ENCODE measurements at regions not wholly inside any gene's neighbourhood (a gene's known extent, or its start where the extent isn't known, plus 50 kb on each side); places are given as distances from the start of the nearest gene placed in this dataset.

GRCh38 chr18:78309924-78310323, 669.7 kb upstream of the SALL3 start:
- Histone ChIP-seq H3K36me3 (replicated peaks in 1 of 2; ENCODE audit: control insufficient read depth in 1 of 2, insufficient read depth in 2 of 2, low read length in 2 of 2) (no peaks in the 10 kb centered on the region), H3K9ac (ENCODE audit: insufficient read depth, low read depth, low read length) (no peak overlapping the region), H3K4me1 (ENCODE audit: insufficient read depth, low read length) (no peaks in the 10 kb centered on the region), H3K79me2 (ENCODE audit: insufficient read depth, low read length) (no peaks in the 10 kb centered on the region), H3K4me3 (replicated peaks in 1 of 3; ENCODE audit: insufficient read depth in 1 of 3, low read depth in 2 of 3, low read length in 3 of 3) (no peak overlapping the region), H3K4me2 (ENCODE audit: low read depth, low read length) (no peak overlapping the region), H3K27ac (ENCODE audit: extremely low read length, insufficient read depth, low read length) (no peak overlapping the region), H4K20me1 (ENCODE audit: insufficient read depth, low read length) (no peaks in the 10 kb centered on the region), H2AFZ (ENCODE audit: low read length) (no peak overlapping the region), H3K27me3 (ENCODE audit: control insufficient read depth in 1 of 2, insufficient read depth in 2 of 2, low read length in 2 of 2) (peaks cover 0 to 39% of the 10 kb centered on the region in 2 experiments; a peak in 4 of 5 replicates), H3K9me3 (ENCODE audit: low read length) (no peaks in the 10 kb centered on the region)
- intact Hi-C loops (cut with micrococcal nuclease; ENCODE audit: unreplicated experiment) = no loop called here
- no peak for DNase-seq (ENCODE audit: low spot score)
- FAIRE-seq = no peak
- no peak for ATAC-seq
- no peak for TF ChIP-seq NFRKB (IDR thresholded peaks at IDR 0.05)
- no peak for TF ChIP-seq ZNF782 (CRISPR knock-in tag; IDR thresholded peaks at IDR 0.05; ENCODE audit: borderline replicate concordance)
- no peak for TF ChIP-seq XRCC5 (optimal IDR thresholded peaks at IDR 0.05; ENCODE audit: low read length)
- no peak for TF ChIP-seq YEATS4 (CRISPR knock-in tag; IDR thresholded peaks at IDR 0.05; ENCODE audit: borderline replicate concordance)
- no peak for TF ChIP-seq FOXC1 (CRISPR knock-in tag; IDR thresholded peaks at IDR 0.05; ENCODE audit: borderline replicate concordance)
- no peak for TF ChIP-seq MIXL1 (CRISPR knock-in tag; IDR thresholded peaks at IDR 0.05)
- no peak for TF ChIP-seq HMG20B (CRISPR knock-in tag; conservative IDR thresholded peaks at IDR 0.05)
- no peak for TF ChIP-seq HINFP (CRISPR knock-in tag; IDR thresholded peaks at IDR 0.05; ENCODE audit: low read depth)
- TF ChIP-seq SRSF9 (IDR thresholded peaks at IDR 0.05; ENCODE audit: borderline replicate concordance, insufficient read depth, low read depth, low read length, poor library complexity, severe bottlenecking) = no peak
- TF ChIP-seq HIC2 (CRISPR knock-in tag; IDR thresholded peaks at IDR 0.05; ENCODE audit: low read depth) = no peak
- no peak for TF ChIP-seq ZNF451 (CRISPR knock-in tag; IDR thresholded peaks at IDR 0.05)
- no peak for TF ChIP-seq BCL6 (CRISPR knock-in tag; IDR thresholded peaks at IDR 0.05)
- TF ChIP-seq KLF6 (CRISPR knock-in tag; IDR thresholded peaks at IDR 0.05) = no peak
- TF ChIP-seq ESRRA (CRISPR knock-in tag; IDR thresholded peaks at IDR 0.05; ENCODE audit: low read depth) = no peak
- TF ChIP-seq MAZ (IDR thresholded peaks at IDR 0.05; ENCODE audit: borderline replicate concordance, low read depth, low read length) = no peak
- TF ChIP-seq MAZ (CRISPR knock-in tag; IDR thresholded peaks at IDR 0.05; ENCODE audit: low read depth) = no peak
- no peak for TF ChIP-seq NFE2L2 (IDR thresholded peaks at IDR 0.05; ENCODE audit: low read length)
- no peak for TF ChIP-seq DBP (CRISPR knock-in tag; IDR thresholded peaks at IDR 0.05; ENCODE audit: not compliant biosample characterization)
- no peak for TF ChIP-seq MYPOP (CRISPR knock-in tag; IDR thresholded peaks at IDR 0.05)
- TF ChIP-seq ZNF557 (CRISPR knock-in tag; IDR thresholded peaks at IDR 0.05) = no peak
- CTCF ChIA-PET (ENCODE audit: low intra/inter-chr PET ratio, low total read pairs) = no interaction called here
- no TSS peak for BruUV-seq (replicated peaks)
- POLR2A ChIA-PET = no interaction called here
- in situ Hi-C loops (cut with HindIII; ENCODE audit: extremely low pct_ligation_motif_present, low pct_unique_long_range_greater_than_20kb) = no loop called here
- 30% methylated on average over 8 of the region's 8 CpGs for WGBS (ENCODE audit: low lambda C conversion rate)

Data from HepG2 (cell line).